Thyroid gland (tissue), 4 donors: ENCODE measurements at regions not wholly inside any gene's neighbourhood (a gene's known extent, or its start where the extent isn't known, plus 50 kb on each side); places are given as distances from the start of the nearest gene placed in this dataset.
"Not testable (repeated sequence)": the region's sequence is repeated elsewhere in the genome, so short reads cannot be mapped to it uniquely, and the experiment has no call there.

Source experiments
- DNase-seq, 2 donors: peaks; one replicate each; pipeline ENCODE4 v3.0.0-alpha.2; 2019
- H3K27ac ChIP-seq, 3 donors: fragments of 200-600 bp; sonication (generic); 1 replicate in 2 of 3; 2 replicates in 1 of 3; pipeline ENCODE4 v1.5.1; 2016 to 2019; ENCODE audit warnings: mild to moderate bottlenecking in 1 of 3, moderate library complexity in 1 of 3
- H3K27me3 ChIP-seq: fragments of 200-600 bp; sonication (generic); one replicate; pipeline ENCODE4 v1.5.1; 2019
- H3K36me3 ChIP-seq, 2 donors: fragments of 200-600 bp; sonication (generic); one replicate each; pipeline ENCODE4 v1.5.1; 2016 to 2019
- H3K4me1 ChIP-seq, 2 donors: fragments of 200-600 bp; sonication (generic); one replicate each; pipeline ENCODE4 v1.5.1; 2017 to 2019
- H3K4me3 ChIP-seq, 3 donors: fragments of 200-600 bp; sonication (generic); replicated peaks in 1 of 3; 1 replicate in 2 of 3; 2 replicates in 1 of 3; pipeline ENCODE4 v1.5.1; 2016; ENCODE audit warnings: mild to moderate bottlenecking in 1 of 3
- H3K9me3 ChIP-seq: fragments of 200-600 bp; sonication (generic); one replicate; pipeline ENCODE4 v1.5.1; 2017
- CTCF ChIP-seq, 6 experiments: fragments of 200-600 bp in 3 of 6; fragments of 450-650 bp in 3 of 6; sonication (generic) in 3 of 6; IDR thresholded peaks; one replicate each; pipeline ENCODE4 v1.5.1; 2016 to 2019; ENCODE audit warnings: antibody characterized with exemption in 6 of 6, mild to moderate bottlenecking in 2 of 6, inconsistent platforms in 1 of 6, moderate library complexity in 1 of 6
- POLR2A ChIP-seq, 2 donors: fragments of 450-650 bp; IDR thresholded peaks; one replicate each; pipeline ENCODE4 v1.6.1; 2017; ENCODE audit warnings: antibody characterized with exemption in 2 of 2, mild to moderate bottlenecking in 2 of 2, moderate library complexity in 1 of 2
- WGBS, 2 donors: methylation state at CpG; one replicate each; pipeline ENCODE4 v1.1.5; 2017; 5-methylcytosine and 5-hydroxymethylcytosine counted together
- intact Hi-C: fragments of 100-400 bp; cut with DNase I; formaldehyde crosslinking; loops from one replicate; pipeline ENCODE4 v1.15.1; 2023

- Histone ChIP-seq H3K4me3 (no peak overlapping the region), H3K4me1 (no peaks in the 10 kb centered on the region), H3K27ac (no peak overlapping the region), H3K9me3 (no peaks in the 10 kb centered on the region), H3K27me3 (no peaks in the 10 kb centered on the region), H3K36me3 (no peaks in the 10 kb centered on the region)
- DNase-seq, result no peak
- intact Hi-C loops, result no loop called here
- peak in 1 of 6 experiments; percentile 15 for TF ChIP-seq CTCF (IDR thresholded peaks at IDR 0.05)
- no peak for TF ChIP-seq POLR2A (IDR thresholded peaks at IDR 0.05)
- WGBS, 2 donors, result 53 to 61% methylated on average over 2 of the region's 2 CpGs
These were observed 525.4 kb upstream of the HS3ST1 start for GRCh38 chr4:11954093-11954492.

GRCh38 chr4:11949355-11949754 is 520.7 kb upstream of the HS3ST1 start:
- DNase-seq, result no peak
- H3K36me3 ChIP-seq, result no peaks in the 10 kb centered on the region
- no peaks in the 10 kb centered on the region for H3K4me1 ChIP-seq
- no peak for TF ChIP-seq POLR2A (IDR thresholded peaks at IDR 0.05)
- TF ChIP-seq CTCF (IDR thresholded peaks at IDR 0.05), result no peak
- 98 to 99% methylated on average over 3 of the region's 3 CpGs for WGBS, 2 donors
- intact Hi-C loops, result no loop called here
- H3K27ac ChIP-seq, result no peak overlapping the region
- no peaks in the 10 kb centered on the region for H3K9me3 ChIP-seq
- no peaks in the 10 kb centered on the region for H3K27me3 ChIP-seq
- H3K4me3 ChIP-seq, result no peak overlapping the region

GRCh38 chr4:11947629-11948028 is 518.9 kb upstream of the HS3ST1 start:
- H3K27me3 ChIP-seq, H3K36me3 ChIP-seq, intact Hi-C loops, H3K27ac ChIP-seq, H3K4me3 ChIP-seq, H3K4me1 ChIP-seq, DNase-seq, H3K9me3 ChIP-seq: not testable (repeated sequence)
- WGBS, 2 donors, result 52 to 61% methylated on average over 1 of the region's 1 CpG

GRCh38 chr4:11937941-11938340 is 509.2 kb upstream of the HS3ST1 start:
- Histone ChIP-seq H3K4me3 (no peak overlapping the region), H3K4me1 (no peaks in the 10 kb centered on the region), H3K27ac (no peak overlapping the region), H3K27me3 (no peaks in the 10 kb centered on the region), H3K36me3 (no peaks in the 10 kb centered on the region), H3K9me3 (no peaks in the 10 kb centered on the region)
- TF ChIP-seq CTCF (IDR thresholded peaks at IDR 0.05), result no peak
- DNase-seq, result no peak
- intact Hi-C loops, result no loop called here

GRCh38 chr4:11931266-11931820 is 502.6 kb upstream of the HS3ST1 start:
- H3K4me3 ChIP-seq, result no peak overlapping the region

More at GRCh38 chr4:11931266-11931820, 502.6 kb upstream of the HS3ST1 start:
- H3K9me3 ChIP-seq, result no peaks in the 10 kb centered on the region
- no peak for TF ChIP-seq POLR2A (IDR thresholded peaks at IDR 0.05)
- no peak for TF ChIP-seq CTCF (IDR thresholded peaks at IDR 0.05)
- no peaks in the 10 kb centered on the region for H3K4me1 ChIP-seq
- WGBS, 2 donors, result 82 to 83% methylated on average over 2 of the region's 2 CpGs
- no peak for DNase-seq
- intact Hi-C loops, result no loop called here
- no peak overlapping the region for H3K27ac ChIP-seq
- no peaks in the 10 kb centered on the region for H3K27me3 ChIP-seq
- H3K36me3 ChIP-seq, result no peaks in the 10 kb centered on the region
